ENCODE measurements at regions not wholly inside any gene's neighbourhood (a gene's known extent, or its start where the extent isn't known, plus 50 kb on each side); places are given as distances from the start of the nearest gene placed in this dataset.

DNA sequence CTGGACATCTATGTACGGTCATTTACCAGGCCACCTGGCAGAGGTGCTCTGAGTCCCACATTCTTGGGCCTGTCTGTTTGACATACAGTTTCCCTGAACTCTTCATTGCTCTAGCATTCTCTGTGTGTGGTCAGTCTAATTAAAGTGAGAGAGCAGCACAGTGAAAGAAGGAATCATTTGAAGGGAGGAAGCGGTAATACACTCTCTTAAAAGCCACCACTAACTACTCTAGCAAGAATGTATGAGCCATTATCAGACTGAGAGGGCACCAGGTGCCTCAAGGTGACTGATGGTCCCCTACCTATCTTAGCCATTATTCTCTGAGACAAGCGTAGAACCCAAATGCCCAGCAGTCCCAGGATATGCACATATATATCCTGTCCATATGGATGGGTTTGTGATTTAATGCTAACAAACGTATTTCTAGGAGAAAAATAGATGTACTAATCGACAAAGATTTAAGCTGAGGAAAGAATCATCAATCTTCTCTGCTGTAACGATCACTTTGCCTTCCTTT, 527.2 kb downstream of the PRELID2 start:
- no peak for TF ChIP-seq EZH2 (IDR thresholded peaks at IDR 0.05; ENCODE audit: insufficient read depth, low read length)
- TF ChIP-seq, protein P1, sequence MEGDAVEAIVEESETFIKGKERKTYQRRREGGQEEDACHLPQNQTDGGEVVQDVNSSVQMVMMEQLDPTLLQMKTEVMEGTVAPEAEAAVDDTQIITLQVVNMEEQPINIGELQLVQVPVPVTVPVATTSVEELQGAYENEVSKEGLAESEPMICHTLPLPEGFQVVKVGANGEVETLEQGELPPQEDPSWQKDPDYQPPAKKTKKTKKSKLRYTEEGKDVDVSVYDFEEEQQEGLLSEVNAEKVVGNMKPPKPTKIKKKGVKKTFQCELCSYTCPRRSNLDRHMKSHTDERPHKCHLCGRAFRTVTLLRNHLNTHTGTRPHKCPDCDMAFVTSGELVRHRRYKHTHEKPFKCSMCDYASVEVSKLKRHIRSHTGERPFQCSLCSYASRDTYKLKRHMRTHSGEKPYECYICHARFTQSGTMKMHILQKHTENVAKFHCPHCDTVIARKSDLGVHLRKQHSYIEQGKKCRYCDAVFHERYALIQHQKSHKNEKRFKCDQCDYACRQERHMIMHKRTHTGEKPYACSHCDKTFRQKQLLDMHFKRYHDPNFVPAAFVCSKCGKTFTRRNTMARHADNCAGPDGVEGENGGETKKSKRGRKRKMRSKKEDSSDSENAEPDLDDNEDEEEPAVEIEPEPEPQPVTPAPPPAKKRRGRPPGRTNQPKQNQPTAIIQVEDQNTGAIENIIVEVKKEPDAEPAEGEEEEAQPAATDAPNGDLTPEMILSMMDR (IDR thresholded peaks at IDR 0.05; ENCODE audit: insufficient read depth, low read depth, low read length) = no peak

Measured in astrocyte (in vitro differentiated cells and primary cell).